OCI-LY3 (cell line): ENCODE measurements at regions not wholly inside any gene's neighbourhood (a gene's known extent, or its start where the extent isn't known, plus 50 kb on each side); places are given as distances from the start of the nearest gene placed in this dataset.
"Not testable (repeated sequence)": the region's sequence is repeated elsewhere in the genome, so short reads cannot be mapped to it uniquely, and the experiment has no call there.

Experiments
- CTCF ChIP-seq: fragments of 200-600, 300-600 bp; sonication (generic); IDR thresholded peaks from 2 replicates; pipeline ENCODE4 v1.5.1; 2014; ENCODE audit warnings: antibody characterized with exemption, low read length, low read depth
- EZH2phosphoT487 ChIP-seq: fragments of 200-600 bp; shearing (Covaris generic); IDR thresholded peaks from 2 replicates; pipeline ENCODE4 v1.6.1; 2018; ENCODE audit warnings: antibody characterized with exemption, mixed run types, low read depth

- not testable (repeated sequence) for TF ChIP-seq CTCF, EZH2phosphoT487
Measured at GRCh38 chr7:73176813-73177212, 91.0 kb upstream of the SPDYE9 start.
